Colonic mucosa (tissue), 4 donors: ENCODE measurements at regions not wholly inside any gene's neighbourhood (a gene's known extent, or its start where the extent isn't known, plus 50 kb on each side); places are given as distances from the start of the nearest gene placed in this dataset.

Source experiments
- DNase-seq: peaks from one replicate; pipeline ENCODE4 v3.0.0-alpha.2; 2020
- H3K27ac ChIP-seq: fragments of 200-600 bp; one replicate; pipeline ENCODE4 v1.8.0; 2021
- H3K27me3 ChIP-seq: fragments of 200-600 bp; one replicate; pipeline ENCODE4 v1.8.0; 2021
- H3K36me3 ChIP-seq: fragments of 200-600 bp; one replicate; pipeline ENCODE4 v1.8.0; 2021
- H3K4me1 ChIP-seq: fragments of 200-600 bp; one replicate; pipeline ENCODE4 v1.8.0; 2021; ENCODE audit warnings: mild to moderate bottlenecking
- H3K4me3 ChIP-seq: fragments of 200-600 bp; one replicate; pipeline ENCODE4 v1.8.0; 2021
- H3K9ac ChIP-seq, 2 donors: one replicate each; pipeline ENCODE4 v1.7.0; 2013; ENCODE audit warnings: control low read depth in 2 of 2, low read depth in 2 of 2, low read length in 2 of 2
- H3K9me3 ChIP-seq: fragments of 200-600 bp; one replicate; pipeline ENCODE4 v1.8.0; 2021
- CTCF ChIP-seq: fragments of 200-600 bp; IDR thresholded peaks from one replicate; pipeline ENCODE4 v1.8.0; 2022; ENCODE audit warnings: antibody characterized with exemption, mild to moderate bottlenecking
- intact Hi-C: fragments of 100-400 bp; cut with DNase I; formaldehyde crosslinking; loops from one replicate; pipeline ENCODE4 v1.14.1; 2022
- donor health status: healthy.
- donor health status: DM: no; HTN: no; CAD: no.
- donor health status: DM: no; HTN: no; CAD: no.

- Histone ChIP-seq H3K27me3 (no peaks in the 10 kb centered on the region), H3K4me1 (no peaks in the 10 kb centered on the region), H3K27ac (no peak overlapping the region), H3K9ac (no peak overlapping the region), H3K4me3 (no peak overlapping the region), H3K9me3 (no peaks in the 10 kb centered on the region), H3K36me3 (no peaks in the 10 kb centered on the region)
- no peak for TF ChIP-seq CTCF
- intact Hi-C loops: no loop called here
- no peak for DNase-seq
These were observed 413.5 kb upstream of the CCNG1 start for GRCh38 chr5:163023846-163024245.

GRCh38 chr5:163024936-163025335 lies 412.5 kb upstream of the CCNG1 start:
- Histone ChIP-seq H3K27me3 (no peaks in the 10 kb centered on the region), H3K9me3 (no peaks in the 10 kb centered on the region), H3K27ac (no peak overlapping the region), H3K4me3 (no peak overlapping the region), H3K9ac (no peak overlapping the region), H3K4me1 (no peaks in the 10 kb centered on the region), H3K36me3 (no peaks in the 10 kb centered on the region)
- intact Hi-C loops: no loop called here
- TF ChIP-seq CTCF: no peak
- no peak for DNase-seq

GRCh38 chr5:163033656-163034055 lies 403.7 kb upstream of the CCNG1 start:
- no peak overlapping the region for H3K9ac ChIP-seq
- intact Hi-C loops: no loop called here
- H3K27ac ChIP-seq: no peak overlapping the region
- no peak overlapping the region for H3K4me3 ChIP-seq
- H3K4me1 ChIP-seq: no peaks in the 10 kb centered on the region
- H3K9me3 ChIP-seq: no peaks in the 10 kb centered on the region
- no peak for TF ChIP-seq CTCF
- H3K27me3 ChIP-seq: no peaks in the 10 kb centered on the region
- no peak for DNase-seq
- no peaks in the 10 kb centered on the region for H3K36me3 ChIP-seq

- intact Hi-C loops: no loop called here
- Histone ChIP-seq H3K27me3 (no peaks in the 10 kb centered on the region), H3K36me3 (no peaks in the 10 kb centered on the region), H3K27ac (no peak overlapping the region), H3K9ac (no peak overlapping the region), H3K4me1 (no peaks in the 10 kb centered on the region), H3K9me3 (no peaks in the 10 kb centered on the region), H3K4me3 (no peak overlapping the region)
- no peak for TF ChIP-seq CTCF
- no peak for DNase-seq
These were observed 396.1 kb upstream of the CCNG1 start for GRCh38 chr5:163041254-163041653.

- H3K36me3 ChIP-seq: no peaks in the 10 kb centered on the region
- no peak overlapping the region for H3K4me3 ChIP-seq
- no peak overlapping the region for H3K27ac ChIP-seq
- no peaks in the 10 kb centered on the region for H3K27me3 ChIP-seq
- DNase-seq: no peak
- H3K9me3 ChIP-seq: no peaks in the 10 kb centered on the region
- H3K9ac ChIP-seq: no peak overlapping the region
- H3K4me1 ChIP-seq: no peaks in the 10 kb centered on the region
- intact Hi-C loops: no loop called here
- no peak for TF ChIP-seq CTCF
These were observed 357.8 kb upstream of the CCNG1 start for GRCh38 chr5:163079618-163080017.

- intact Hi-C loops: no loop called here
- Histone ChIP-seq H3K27me3 (no peaks in the 10 kb centered on the region), H3K4me1 (no peaks in the 10 kb centered on the region), H3K9ac (no peak overlapping the region), H3K4me3 (no peak overlapping the region), H3K9me3 (no peaks in the 10 kb centered on the region), H3K36me3 (no peaks in the 10 kb centered on the region), H3K27ac (no peak overlapping the region)
- no peak for DNase-seq
- no peak for TF ChIP-seq CTCF
These were observed 348.2 kb upstream of the CCNG1 start for GRCh38 chr5:163089230-163089629.
